Progenitor cell of endocrine pancreas (in vitro differentiated cells): ENCODE measurements at regions not wholly inside any gene's neighbourhood (a gene's known extent, or its start where the extent isn't known, plus 50 kb on each side); places are given as distances from the start of the nearest gene placed in this dataset.
"Not testable (repeated sequence)": the region's sequence is repeated elsewhere in the genome, so short reads cannot be mapped to it uniquely, and the experiment has no call there.

ENCODE experiments used
- DNase-seq: peaks from one replicate; pipeline ENCODE4 v3.0.0; 2021; ENCODE audit warnings: low spot score; ENCODE audit not compliant: unreplicated experiment
- H3K27ac Mint-ChIP-seq: 2 replicates; pipeline ENCODE4 v1.8.0; 2021; ENCODE audit warnings: mild to moderate bottlenecking, moderate library complexity, mixed read lengths
- H3K27me3 Mint-ChIP-seq: 2 replicates; pipeline ENCODE4 v1.8.0; 2021; ENCODE audit warnings: mixed read lengths
- H3K36me3 Mint-ChIP-seq: 2 replicates; pipeline ENCODE4 v1.8.0; 2022; ENCODE audit warnings: mixed read lengths; ENCODE audit not compliant: insufficient read depth
- H3K4me1 Mint-ChIP-seq: 2 replicates; pipeline ENCODE4 v1.8.0; 2021; ENCODE audit warnings: low read depth, mixed read lengths
- H3K4me3 Mint-ChIP-seq: 2 replicates; pipeline ENCODE4 v1.8.0; 2021; ENCODE audit warnings: low read depth, mild to moderate bottlenecking, moderate library complexity, mixed read lengths
- H3K9me3 Mint-ChIP-seq: 2 replicates; pipeline ENCODE4 v1.8.0; 2021; ENCODE audit warnings: low read depth, mixed read lengths
- CTCF ChIP-seq: fragments of 200-600 bp; sonication (generic); IDR thresholded peaks from one replicate; pipeline ENCODE4 v1.5.0; 2021; ENCODE audit warnings: antibody characterized with exemption, mild to moderate bottlenecking; ENCODE audit not compliant: unreplicated experiment

- no peak overlapping the region for H3K4me3 Mint-ChIP-seq
- no peaks in the 10 kb centered on the region for H3K27me3 Mint-ChIP-seq
- H3K36me3 Mint-ChIP-seq: no peaks in the 10 kb centered on the region
- TF ChIP-seq CTCF: no peak
- H3K4me1 Mint-ChIP-seq: no peaks in the 10 kb centered on the region
- no peak overlapping the region for H3K27ac Mint-ChIP-seq
- no peak for DNase-seq
- peaks cover 10% of the 10 kb centered on the region for H3K9me3 Mint-ChIP-seq
These were observed 524.8 kb downstream of the KIF2B start for GRCh38 chr17:54347495-54347894.

GRCh38 chr17:54348234-54348633 lies 525.5 kb downstream of the KIF2B start:
- TF ChIP-seq CTCF: no peak
- H3K27ac Mint-ChIP-seq: no peak overlapping the region
- H3K4me1 Mint-ChIP-seq: no peaks in the 10 kb centered on the region
- no peaks in the 10 kb centered on the region for H3K27me3 Mint-ChIP-seq
- no peak for DNase-seq
- H3K36me3 Mint-ChIP-seq: no peaks in the 10 kb centered on the region
- peaks cover 10% of the 10 kb centered on the region for H3K9me3 Mint-ChIP-seq
- no peak overlapping the region for H3K4me3 Mint-ChIP-seq

- DNase-seq: no peak
- H3K4me1 Mint-ChIP-seq: no peaks in the 10 kb centered on the region
- peaks cover 27% of the 10 kb centered on the region for H3K9me3 Mint-ChIP-seq
- no peak overlapping the region for H3K27ac Mint-ChIP-seq
- no peak overlapping the region for H3K4me3 Mint-ChIP-seq
- H3K27me3 Mint-ChIP-seq: no peaks in the 10 kb centered on the region
- TF ChIP-seq CTCF: no peak
- H3K36me3 Mint-ChIP-seq: peaks cover 4% of the 10 kb centered on the region
These were observed 531.2 kb downstream of the KIF2B start for GRCh38 chr17:54353789-54354525.

GRCh38 chr17:54361073-54361472 lies 538.3 kb downstream of the KIF2B start:
- not testable (repeated sequence) for DNase-seq, H3K27me3 Mint-ChIP-seq, H3K27ac Mint-ChIP-seq, H3K4me1 Mint-ChIP-seq, H3K36me3 Mint-ChIP-seq, H3K4me3 Mint-ChIP-seq
- H3K9me3 Mint-ChIP-seq: peaks cover 14% of the 10 kb centered on the region

GRCh38 chr17:54368906-54369305 lies 531.7 kb upstream of the TOM1L1 start:
- Mint-ChIP-seq H3K9me3 (peaks cover 12% of the 10 kb centered on the region), H3K4me1 (peaks cover 10% of the 10 kb centered on the region), H3K36me3 (no peaks in the 10 kb centered on the region), H3K27ac (no peak overlapping the region), H3K27me3 (no peaks in the 10 kb centered on the region), H3K4me3 (no peak overlapping the region)
- TF ChIP-seq CTCF: no peak
- DNase-seq: no peak

- DNase-seq: no peak
- no peaks in the 10 kb centered on the region for H3K36me3 Mint-ChIP-seq
- peak overlapping the region; percentile 9 for H3K27ac Mint-ChIP-seq
- H3K4me3 Mint-ChIP-seq: no peak overlapping the region
- H3K9me3 Mint-ChIP-seq: peaks cover 12% of the 10 kb centered on the region
- no peaks in the 10 kb centered on the region for H3K27me3 Mint-ChIP-seq
- H3K4me1 Mint-ChIP-seq: peaks cover 10% of the 10 kb centered on the region
- no peak for TF ChIP-seq CTCF
These were observed 528.4 kb upstream of the TOM1L1 start for GRCh38 chr17:54372069-54372749.
